Fibroblast of villous mesenchyme (primary cell): ENCODE measurements at regions not wholly inside any gene's neighbourhood (a gene's known extent, or its start where the extent isn't known, plus 50 kb on each side); places are given as distances from the start of the nearest gene placed in this dataset.

Experiments
- DNase-seq: peaks from one replicate; pipeline ENCODE4 v3.0.0-alpha.2; 2010; ENCODE audit warnings: low read depth
- H3K4me3 ChIP-seq: 2 replicates; pipeline ENCODE4 v1.5.1; 2011; ENCODE audit warnings: low read depth, mild to moderate bottlenecking, low read length
- CTCF ChIP-seq: IDR thresholded peaks from 2 replicates; pipeline ENCODE4 v1.5.1; 2012; ENCODE audit warnings: low read depth, mild to moderate bottlenecking, low read length; ENCODE audit not compliant: insufficient read depth

- no peak for TF ChIP-seq CTCF
- DNase-seq, result no peak
These were observed 189.4 kb downstream of the CCT6B start for GRCh38 chr17:34771891-34772290.

GRCh38 chr17:34770586-34770985 is 190.7 kb downstream of the CCT6B start:
- TF ChIP-seq CTCF, result no peak
- no peak overlapping the region for H3K4me3 ChIP-seq
- no peak for DNase-seq

More at GRCh38 chr17:34771891-34772290, 189.4 kb downstream of the CCT6B start:
- H3K4me3 ChIP-seq, result no peak overlapping the region

- H3K4me3 ChIP-seq, result no peak overlapping the region
- DNase-seq, result no peak
- TF ChIP-seq CTCF, result no peak
These were observed 190.5 kb downstream of the TMEM132E start for GRCh38 chr17:34769899-34770298.

GRCh38 chr17:34769049-34769448 is 189.7 kb downstream of the TMEM132E start:
- H3K4me3 ChIP-seq, result no peak overlapping the region
- DNase-seq, result no peak
- TF ChIP-seq CTCF, result no peak

GRCh38 chr17:34765291-34765690 is 185.9 kb downstream of the TMEM132E start:
- DNase-seq, result no peak
- no peak for TF ChIP-seq CTCF
- H3K4me3 ChIP-seq, result no peak overlapping the region

- TF ChIP-seq CTCF, result no peak
- no peak overlapping the region for H3K4me3 ChIP-seq
- no peak for DNase-seq
These were observed 185.3 kb downstream of the TMEM132E start for GRCh38 chr17:34764716-34765115.
